GM19468 (cell line): ENCODE measurements at regions not wholly inside any gene's neighbourhood (a gene's known extent, or its start where the extent isn't known, plus 50 kb on each side); places are given as distances from the start of the nearest gene placed in this dataset.

Experiments
- ATAC-seq: cut with Tn5 transposase; IDR thresholded peaks from one replicate; pipeline ENCODE4 v1.9.1; 2021; ENCODE audit warnings: mild to moderate bottlenecking, moderate library complexity, moderate number of reproducible peaks; ENCODE audit not compliant: unreplicated experiment; ENCODE audit errors: extremely low read depth

GRCh38 chr5:58263296-58263695 is 196.6 kb downstream of the PLK2 start:
- no peak for ATAC-seq

- no peak for ATAC-seq
These were observed 197.7 kb downstream of the PLK2 start for GRCh38 chr5:58262226-58262625.

GRCh38 chr5:58261605-58262004 is 198.3 kb downstream of the PLK2 start:
- no peak for ATAC-seq

- ATAC-seq = no peak
These were observed 199.6 kb downstream of the PLK2 start for GRCh38 chr5:58260243-58260642.

- no peak for ATAC-seq
These were observed 200.2 kb downstream of the PLK2 start for GRCh38 chr5:58259685-58260152.

GRCh38 chr5:58258984-58259684 is 200.8 kb downstream of the PLK2 start:
- no peak for ATAC-seq

GRCh38 chr5:58255970-58256369 is 203.9 kb downstream of the PLK2 start:
- no peak for ATAC-seq

GRCh38 chr5:58255386-58255785 is 204.5 kb downstream of the PLK2 start:
- ATAC-seq = no peak

GRCh38 chr5:58248221-58248620 is 211.7 kb downstream of the PLK2 start:
- no peak for ATAC-seq

GRCh38 chr5:58246461-58246944 is 213.4 kb downstream of the PLK2 start:
- ATAC-seq = no peak

GRCh38 chr5:58245476-58245840 is 214.4 kb downstream of the PLK2 start:
- ATAC-seq = no peak

- ATAC-seq = no peak
These were observed 214.9 kb downstream of the PLK2 start for GRCh38 chr5:58244819-58245475.

- ATAC-seq = no peak
These were observed 218.5 kb downstream of the PLK2 start for GRCh38 chr5:58241389-58241788.

GRCh38 chr5:58240322-58240721 is 219.6 kb downstream of the PLK2 start:
- ATAC-seq = no peak

GRCh38 chr5:58239731-58240130 is 220.2 kb downstream of the PLK2 start:
- ATAC-seq = no peak

- no peak for ATAC-seq
These were observed 220.8 kb downstream of the PLK2 start for GRCh38 chr5:58239045-58239444.

- ATAC-seq = no peak
These were observed 223.4 kb downstream of the PLK2 start for GRCh38 chr5:58236498-58236897.

GRCh38 chr5:58235299-58235698 is 224.6 kb downstream of the PLK2 start:
- no peak for ATAC-seq

GRCh38 chr5:58232130-58232529 is 227.8 kb downstream of the PLK2 start:
- no peak for ATAC-seq

GRCh38 chr5:58231041-58231440 is 228.8 kb downstream of the PLK2 start:
- no peak for ATAC-seq

GRCh38 chr5:58228896-58229295 is 231.0 kb downstream of the PLK2 start:
- ATAC-seq = no peak

- ATAC-seq = no peak
These were observed 232.0 kb downstream of the PLK2 start for GRCh38 chr5:58227858-58228257.
